ENCODE measurements at regions not wholly inside any gene's neighbourhood (a gene's known extent, or its start where the extent isn't known, plus 50 kb on each side); places are given as distances from the start of the nearest gene placed in this dataset.

- Histone ChIP-seq H3K36me3 (no peaks in the 10 kb centered on the region), H3K9me3 (no peaks in the 10 kb centered on the region), H3K4me1 (peaks cover 0 to 4% (median 0%) of the 10 kb centered on the region in 9 donors), H3K27me3 (no peaks in the 10 kb centered on the region), H3K27ac (no peak overlapping the region), H3K4me3 (no peak overlapping the region)
- intact Hi-C loops (cut with DNase I): no loop called here
- TF ChIP-seq CTCF (IDR thresholded peaks at IDR 0.05): no peak
- DNase-seq (no peak), ATAC-seq (no peak)
Observed at GRCh38 chr2:221312634-221313033, 259.5 kb downstream of the EPHA4 start.

- WGBS, 2 donors: 56 to 64% methylated on average over 2 of the region's 2 CpGs
Observed at GRCh38 chr2:221314786-221315185, 257.3 kb downstream of the EPHA4 start.

GRCh38 chr2:221318376-221319130, 253.6 kb downstream of the EPHA4 start:
- ATAC-seq (no peak), DNase-seq (no peak)
- Histone ChIP-seq H3K9me3 (no peaks in the 10 kb centered on the region), H3K36me3 (no peaks in the 10 kb centered on the region), H3K27ac (no peak overlapping the region), H3K27me3 (peaks cover 0 to 5% (median 0%) of the 10 kb centered on the region in 7 donors), H3K4me1 (no peaks in the 10 kb centered on the region), H3K4me3 (no peak overlapping the region)
- intact Hi-C loops (cut with DNase I): no loop called here
- no peak for TF ChIP-seq CTCF (IDR thresholded peaks at IDR 0.05)
- 78 to 85% methylated on average over 3 of the region's 3 CpGs for WGBS, 2 donors

More at GRCh38 chr2:221314786-221315185, 257.3 kb downstream of the EPHA4 start:
- no peak for TF ChIP-seq CTCF (IDR thresholded peaks at IDR 0.05)
- no peak overlapping the region for H3K4me3 ChIP-seq
- intact Hi-C loops (cut with DNase I): no loop called here
- H3K4me1 ChIP-seq: peaks cover 0 to 4% (median 0%) of the 10 kb centered on the region in 9 donors
- no peaks in the 10 kb centered on the region for H3K36me3 ChIP-seq
- no peaks in the 10 kb centered on the region for H3K27me3 ChIP-seq
- ATAC-seq (no peak), DNase-seq (no peak)
- H3K9me3 ChIP-seq: no peaks in the 10 kb centered on the region
- no peak overlapping the region for H3K27ac ChIP-seq

GRCh38 chr2:221322741-221323140, 249.4 kb downstream of the EPHA4 start:
- no peak overlapping the region for H3K4me3 ChIP-seq
- intact Hi-C loops (cut with DNase I): no loop called here
- H3K4me1 ChIP-seq: no peaks in the 10 kb centered on the region
- no peak overlapping the region for H3K27ac ChIP-seq
- ATAC-seq (no peak), DNase-seq (no peak)
- no peaks in the 10 kb centered on the region for H3K36me3 ChIP-seq
- H3K27me3 ChIP-seq: peaks cover 0 to 10% (median 0%) of the 10 kb centered on the region in 7 donors
- no peaks in the 10 kb centered on the region for H3K9me3 ChIP-seq
- TF ChIP-seq CTCF (IDR thresholded peaks at IDR 0.05): no peak
- WGBS, 2 donors: 83% methylated on average over 5 of the region's 5 CpGs

Data from heart right ventricle (tissue), 16 donors.